C4-2B (cell line): ENCODE measurements at regions not wholly inside any gene's neighbourhood (a gene's known extent, or its start where the extent isn't known, plus 50 kb on each side); places are given as distances from the start of the nearest gene placed in this dataset.

Source experiments
- ZFX ChIP-seq: fragments of 450-650 bp; IDR thresholded peaks from 2 replicates; pipeline ENCODE4 v1.6.1; 2017
- TF ChIP-seq, protein P1 (sequence below): fragments of 450-650 bp; conservative IDR thresholded peaks from 2 replicates; pipeline ENCODE4 v1.5.1; 2017; ENCODE audit warnings: mild to moderate bottlenecking

DNA sequence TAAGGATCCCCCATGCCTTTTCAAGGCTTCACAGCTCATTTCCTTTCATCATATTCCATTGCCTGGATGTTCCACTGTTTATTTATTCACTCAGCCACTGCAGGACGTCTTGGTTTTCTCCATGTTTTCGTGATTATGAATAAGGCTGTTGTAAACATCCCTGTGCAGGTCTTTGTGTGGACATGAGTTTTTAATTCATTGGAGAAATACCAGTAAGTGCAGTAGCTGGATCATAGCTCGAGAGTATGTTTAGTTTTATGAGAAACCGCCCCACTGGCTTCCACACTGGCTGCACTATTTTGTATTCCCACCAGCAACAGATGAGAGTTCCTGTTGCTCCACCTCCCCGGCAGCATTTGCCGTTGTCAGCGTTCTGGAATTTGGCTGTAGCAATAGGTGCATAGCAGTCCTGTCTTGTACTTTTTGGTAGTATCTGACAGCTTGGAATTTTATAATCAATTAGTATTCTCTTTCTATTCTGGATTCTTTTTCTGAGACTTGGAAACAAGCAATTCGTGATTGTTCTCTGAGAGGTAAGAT lies 269.9 kb upstream of the PITRM1 start:
- TF ChIP-seq, protein P1, sequence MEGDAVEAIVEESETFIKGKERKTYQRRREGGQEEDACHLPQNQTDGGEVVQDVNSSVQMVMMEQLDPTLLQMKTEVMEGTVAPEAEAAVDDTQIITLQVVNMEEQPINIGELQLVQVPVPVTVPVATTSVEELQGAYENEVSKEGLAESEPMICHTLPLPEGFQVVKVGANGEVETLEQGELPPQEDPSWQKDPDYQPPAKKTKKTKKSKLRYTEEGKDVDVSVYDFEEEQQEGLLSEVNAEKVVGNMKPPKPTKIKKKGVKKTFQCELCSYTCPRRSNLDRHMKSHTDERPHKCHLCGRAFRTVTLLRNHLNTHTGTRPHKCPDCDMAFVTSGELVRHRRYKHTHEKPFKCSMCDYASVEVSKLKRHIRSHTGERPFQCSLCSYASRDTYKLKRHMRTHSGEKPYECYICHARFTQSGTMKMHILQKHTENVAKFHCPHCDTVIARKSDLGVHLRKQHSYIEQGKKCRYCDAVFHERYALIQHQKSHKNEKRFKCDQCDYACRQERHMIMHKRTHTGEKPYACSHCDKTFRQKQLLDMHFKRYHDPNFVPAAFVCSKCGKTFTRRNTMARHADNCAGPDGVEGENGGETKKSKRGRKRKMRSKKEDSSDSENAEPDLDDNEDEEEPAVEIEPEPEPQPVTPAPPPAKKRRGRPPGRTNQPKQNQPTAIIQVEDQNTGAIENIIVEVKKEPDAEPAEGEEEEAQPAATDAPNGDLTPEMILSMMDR, result no peak
- TF ChIP-seq ZFX, result no peak
